ENCODE measurements at regions not wholly inside any gene's neighbourhood (a gene's known extent, or its start where the extent isn't known, plus 50 kb on each side); places are given as distances from the start of the nearest gene placed in this dataset.

GRCh38 chr5:103425686-103426454 is 136.7 kb downstream of the NUDT12 start:
- Histone ChIP-seq H3K27me3 (no peaks in the 10 kb centered on the region), H3K4me1 (peaks cover 0 to 18% (median 9%) of the 10 kb centered on the region in 4 donors), H3K27ac (replicated peaks in 1 of 4) (no peak overlapping the region), H3K4me3 (no peak overlapping the region), H3K9me3 (no peaks in the 10 kb centered on the region), H3K36me3 (no peaks in the 10 kb centered on the region)
- DNase-seq (ENCODE audit: extremely low spot score) = no peak
- TF ChIP-seq CTCF (IDR thresholded peaks at IDR 0.05) = no peak
- WGBS = 87% methylated on average over 3 of the region's 3 CpGs
- intact Hi-C loops (cut with DNase I) = no loop called here

- Histone ChIP-seq H3K27ac (replicated peaks in 1 of 4) (no peak overlapping the region), H3K4me3 (no peak overlapping the region)
- no peak for TF ChIP-seq POLR2A (IDR thresholded peaks at IDR 0.05; ENCODE audit: low read depth)
- TF ChIP-seq CTCF (IDR thresholded peaks at IDR 0.05) = no peak
- no peak for TF ChIP-seq EP300 (IDR thresholded peaks at IDR 0.05)
- TF ChIP-seq POLR2AphosphoS5 (IDR thresholded peaks at IDR 0.05) = no peak
Measured at GRCh38 chr5:103424453-103425205, 138.0 kb downstream of the NUDT12 start.

GRCh38 chr5:103424026-103424425 is 138.6 kb downstream of the NUDT12 start:
- TF ChIP-seq POLR2AphosphoS5 (IDR thresholded peaks at IDR 0.05) (no peak), CTCF (IDR thresholded peaks at IDR 0.05) (no peak)
- intact Hi-C loops (cut with DNase I) = no loop called here
- Histone ChIP-seq H3K36me3 (no peaks in the 10 kb centered on the region), H3K27me3 (no peaks in the 10 kb centered on the region), H3K9me3 (no peaks in the 10 kb centered on the region), H3K27ac (replicated peaks in 1 of 4) (no peak overlapping the region), H3K4me3 (no peak overlapping the region), H3K4me1 (peaks cover 0 to 18% (median 9%) of the 10 kb centered on the region in 4 donors)
- DNase-seq (ENCODE audit: extremely low spot score) = no peak
- WGBS = 45% methylated on average over 2 of the region's 2 CpGs

More at GRCh38 chr5:103424453-103425205, 138.0 kb downstream of the NUDT12 start:
- Histone ChIP-seq H3K27me3 (no peaks in the 10 kb centered on the region), H3K4me1 (peaks cover 0 to 18% (median 9%) of the 10 kb centered on the region in 4 donors), H3K9me3 (no peaks in the 10 kb centered on the region), H3K36me3 (no peaks in the 10 kb centered on the region)
- 77% methylated on average over 5 of the region's 5 CpGs for WGBS
- DNase-seq (ENCODE audit: extremely low spot score) = no peak
- intact Hi-C loops (cut with DNase I) = no loop called here

- intact Hi-C loops (cut with DNase I) = no loop called here
- TF ChIP-seq POLR2AphosphoS5 (IDR thresholded peaks at IDR 0.05) = no peak
- no peak for TF ChIP-seq POLR2A (IDR thresholded peaks at IDR 0.05; ENCODE audit: low read depth)
- TF ChIP-seq EP300 (IDR thresholded peaks at IDR 0.05) = no peak
- TF ChIP-seq CTCF (IDR thresholded peaks at IDR 0.05) = no peak
- no peak overlapping the region for H3K4me3 ChIP-seq
Measured at GRCh38 chr5:103422756-103423155, 139.8 kb downstream of the NUDT12 start.

More at GRCh38 chr5:103422756-103423155, 139.8 kb downstream of the NUDT12 start:
- H3K36me3 ChIP-seq = no peaks in the 10 kb centered on the region
- H3K27me3 ChIP-seq = no peaks in the 10 kb centered on the region
- no peak for DNase-seq (ENCODE audit: extremely low spot score)
- H3K9me3 ChIP-seq = no peaks in the 10 kb centered on the region
- H3K27ac ChIP-seq (replicated peaks in 1 of 4) = no peak overlapping the region
- H3K4me1 ChIP-seq = peaks cover 0 to 8% (median under 1%) of the 10 kb centered on the region in 4 donors

Measured in esophagus muscularis mucosa (tissue), 4 donors.